ENCODE measurements at regions not wholly inside any gene's neighbourhood (a gene's known extent, or its start where the extent isn't known, plus 50 kb on each side); places are given as distances from the start of the nearest gene placed in this dataset.

GRCh38 chr9:90996154-90997065 lies 194.8 kb downstream of the SYK start:
- no peak overlapping the region for H3K4me3 ChIP-seq
- no peaks in the 10 kb centered on the region for H3F3A ChIP-seq (replicated peaks; ENCODE audit: low read depth)
- no peak overlapping the region; the same call in 1 of the 2 replicates for H2AFZ ChIP-seq
- Mint-ChIP-seq H3K4me1 (peaks cover 7% of the 10 kb centered on the region; the same call in 2 of the 3 replicates), H3K27ac (no peak overlapping the region), H3K36me3 (ENCODE audit: low read depth) (peaks cover 2% of the 10 kb centered on the region; the same call in 1 of the 3 replicates), H3K27me3 (ENCODE audit: insufficient read depth, low read depth, poor library complexity) (peaks cover 2% of the 10 kb centered on the region), H3K4me3 (no peak overlapping the region), H3K9me3 (peaks cover 16% of the 10 kb centered on the region; the same call in 2 of the 3 replicates)
- H3K27me3 ChIP-seq (ENCODE audit: insufficient read depth), result no peaks in the 10 kb centered on the region
- no peak for TF ChIP-seq STAT1 (IDR thresholded peaks at IDR 0.05; ENCODE audit: unreplicated experiment)
- TF ChIP-seq ZNF114 (CRISPR knock-in tag; IDR thresholded peaks at IDR 0.05), result no peak
- no peak for TF ChIP-seq CREB1 (CRISPR knock-in tag; IDR thresholded peaks at IDR 0.05; ENCODE audit: low read depth)
- TF ChIP-seq EZH2phosphoT487 (IDR thresholded peaks at IDR 0.05; ENCODE audit: unreplicated experiment), result no peak
- H3K4me2 ChIP-seq, result no peak overlapping the region
- H4K20me1 ChIP-seq (replicated peaks; ENCODE audit: insufficient read depth), result no peaks in the 10 kb centered on the region
- H3K27ac ChIP-seq (ENCODE audit: low read depth), result no peak overlapping the region
- ATAC-seq (peak; percentile 81), DNase-seq (ENCODE audit: low spot score) (peak; percentile 14)
- H3K79me2 ChIP-seq (replicated peaks; ENCODE audit: insufficient read depth), result no peaks in the 10 kb centered on the region
- H3K36me3 ChIP-seq (ENCODE audit: insufficient read depth), result no peaks in the 10 kb centered on the region
- H3K9me2 ChIP-seq (ENCODE audit: insufficient read depth), result 0 out of 2 replicates have a peak, but pooled peaks cover 3% of the 10 kb centered on the region
- H3K4me1 ChIP-seq (ENCODE audit: insufficient read depth), result peaks cover 8% of the 10 kb centered on the region; the same call in 1 of the 2 replicates

DNA sequence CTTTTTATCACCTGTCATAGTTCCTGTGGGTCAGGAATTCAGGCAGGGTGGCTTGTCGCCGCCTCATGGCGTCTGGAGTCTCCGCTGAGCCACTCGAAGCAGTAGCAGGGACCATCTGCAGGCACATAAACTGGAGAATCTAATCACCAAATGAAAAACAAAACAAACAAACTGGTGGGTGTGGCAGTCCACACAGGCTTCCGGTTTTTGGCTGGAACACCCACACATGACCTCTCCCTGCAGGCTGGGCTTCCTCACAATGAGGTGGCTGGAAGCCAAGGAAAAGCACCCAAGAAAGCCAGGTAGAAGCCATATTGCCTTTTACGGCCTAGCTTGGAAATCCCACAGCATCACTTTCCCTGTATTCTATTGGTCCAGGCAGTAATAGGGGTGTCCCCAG lies 197.0 kb downstream of the SYK start:
- H3K4me2 ChIP-seq, result no peak overlapping the region
- no peaks in the 10 kb centered on the region for H3K79me2 ChIP-seq (replicated peaks; ENCODE audit: insufficient read depth)
- H3K36me3 ChIP-seq (ENCODE audit: insufficient read depth), result peaks cover 7% of the 10 kb centered on the region; the same call in 1 of the 2 replicates
- 0 out of 2 replicates have a peak, but pooled peaks cover 16% of the 10 kb centered on the region for H3K9me2 ChIP-seq (ENCODE audit: insufficient read depth)
- no peak overlapping the region for H2AFZ ChIP-seq
- no peaks in the 10 kb centered on the region for H3K27me3 ChIP-seq (ENCODE audit: insufficient read depth)
- Mint-ChIP-seq H3K4me1 (peaks cover 7% of the 10 kb centered on the region; the same call in 2 of the 3 replicates), H3K27ac (no peak overlapping the region), H3K36me3 (ENCODE audit: low read depth) (peaks cover 9% of the 10 kb centered on the region; the same call in 2 of the 3 replicates), H3K27me3 (ENCODE audit: insufficient read depth, low read depth, poor library complexity) (peaks cover 2% of the 10 kb centered on the region), H3K4me3 (no peak overlapping the region), H3K9me3 (peaks cover 27% of the 10 kb centered on the region)
- ATAC-seq (no peak), DNase-seq (ENCODE audit: low spot score) (no peak)
- no peak overlapping the region for H3K27ac ChIP-seq (ENCODE audit: low read depth)
- H4K20me1 ChIP-seq (replicated peaks; ENCODE audit: insufficient read depth), result no peaks in the 10 kb centered on the region
- H3K4me1 ChIP-seq (ENCODE audit: insufficient read depth), result peaks cover 8% of the 10 kb centered on the region; the same call in 1 of the 2 replicates
- no peak overlapping the region for H3K4me3 ChIP-seq
- H3F3A ChIP-seq (replicated peaks; ENCODE audit: low read depth), result no peaks in the 10 kb centered on the region
- no peak for TF ChIP-seq CTCF (conservative IDR thresholded peaks at IDR 0.05; ENCODE audit: low read depth in 2 of 2)
- no peak for TF ChIP-seq STAT1 (IDR thresholded peaks at IDR 0.05; ENCODE audit: unreplicated experiment)
- TF ChIP-seq POLR2AphosphoS5 (IDR thresholded peaks at IDR 0.05; ENCODE audit: low read depth), result no peak
- no peak for TF ChIP-seq CREB1 (CRISPR knock-in tag; IDR thresholded peaks at IDR 0.05; ENCODE audit: low read depth)
- TF ChIP-seq ZNF114 (CRISPR knock-in tag; IDR thresholded peaks at IDR 0.05), result no peak
- TF ChIP-seq NANOG (IDR thresholded peaks at IDR 0.05; ENCODE audit: borderline replicate concordance), result no peak
- TF ChIP-seq EZH2 (IDR thresholded peaks at IDR 0.05; ENCODE audit: low read depth, unreplicated experiment), result no peak
- TF ChIP-seq ZNF462 (CRISPR knock-in tag; IDR thresholded peaks at IDR 0.05), result no peak
